ENCODE measurements at regions not wholly inside any gene's neighbourhood (a gene's known extent, or its start where the extent isn't known, plus 50 kb on each side); places are given as distances from the start of the nearest gene placed in this dataset.

GRCh38 chr7:52100-52499, 140.3 kb upstream of the FAM20C start:
- DNase-seq (ENCODE audit: low read depth) = no peak
- no peak for TF ChIP-seq CTCF (IDR thresholded peaks at IDR 0.05; ENCODE audit: insufficient read depth, low read length)
- H3K4me3 ChIP-seq (ENCODE audit: low read depth, low read length) = no peak overlapping the region

GRCh38 chr7:53531-53930, 138.8 kb upstream of the FAM20C start:
- no peak for DNase-seq (ENCODE audit: low read depth)
- H3K4me3 ChIP-seq (ENCODE audit: low read depth, low read length) = no peak overlapping the region
- TF ChIP-seq CTCF (IDR thresholded peaks at IDR 0.05; ENCODE audit: insufficient read depth, low read length) = no peak

GRCh38 chr7:54615-55014, 137.8 kb upstream of the FAM20C start:
- H3K4me3 ChIP-seq (ENCODE audit: low read depth, low read length) = no peak overlapping the region
- no peak for TF ChIP-seq CTCF (IDR thresholded peaks at IDR 0.05; ENCODE audit: insufficient read depth, low read length)
- no peak for DNase-seq (ENCODE audit: low read depth)

- TF ChIP-seq CTCF (IDR thresholded peaks at IDR 0.05; ENCODE audit: insufficient read depth, low read length) = no peak
- H3K4me3 ChIP-seq (ENCODE audit: low read depth, low read length) = no peak overlapping the region
- DNase-seq (ENCODE audit: low read depth) = no peak
Measured at GRCh38 chr7:55690-56248, 136.6 kb upstream of the FAM20C start.

- H3K4me3 ChIP-seq (ENCODE audit: low read depth, low read length) = no peak overlapping the region
- TF ChIP-seq CTCF (IDR thresholded peaks at IDR 0.05; ENCODE audit: insufficient read depth, low read length) = no peak
- no peak for DNase-seq (ENCODE audit: low read depth)
Measured at GRCh38 chr7:56291-56913, 136.0 kb upstream of the FAM20C start.

- no peak for TF ChIP-seq CTCF (IDR thresholded peaks at IDR 0.05; ENCODE audit: insufficient read depth, low read length)
- no peak for DNase-seq (ENCODE audit: low read depth)
- H3K4me3 ChIP-seq (ENCODE audit: low read depth, low read length) = no peak overlapping the region
Measured at GRCh38 chr7:57071-57470, 135.3 kb upstream of the FAM20C start.
